CD8-positive, alpha-beta memory T cell (primary cell): ENCODE measurements at regions not wholly inside any gene's neighbourhood (a gene's known extent, or its start where the extent isn't known, plus 50 kb on each side); places are given as distances from the start of the nearest gene placed in this dataset.

Source experiments
- CTCF ChIA-PET: fragments of 350-600 bp; sonication (Branson Sonifier 250); formaldehyde crosslinking; loops from one replicate; lab custom pipeline; 2021; ENCODE audit warnings: antibody characterized with exemption; lab: Charles Lee
- POLR2A ChIA-PET: fragments of 350-600 bp; sonication (Branson Sonifier 250); formaldehyde crosslinking; loops from one replicate; lab custom pipeline; 2021; ENCODE audit warnings: antibody characterized with exemption; lab: Charles Lee
- DNase-seq, 5 donors: peaks; one replicate each; pipeline versions ENCODE4 v3.0.0 to v3.0.0-alpha.2; 2020 to 2022; ENCODE audit warnings: mixed read lengths in 1 of 5
- H3K27ac ChIP-seq: one replicate; pipeline ENCODE4 v1.7.0; 2013; ENCODE audit warnings: low read depth, mild to moderate bottlenecking, low read length, moderate library complexity
- H3K27me3 ChIP-seq: 2 replicates; pipeline ENCODE4 v1.7.0; 2013; ENCODE audit warnings: low read length, mild to moderate bottlenecking; ENCODE audit not compliant: insufficient read depth, poor library complexity, severe bottlenecking
- H3K36me3 ChIP-seq: 2 replicates; pipeline ENCODE4 v1.7.0; 2013; ENCODE audit warnings: mild to moderate bottlenecking, low read length, moderate library complexity; ENCODE audit not compliant: insufficient read depth
- H3K4me1 ChIP-seq: 2 replicates; pipeline ENCODE4 v1.7.0; 2013; ENCODE audit warnings: mild to moderate bottlenecking, low read length, moderate library complexity; ENCODE audit not compliant: insufficient read depth
- H3K4me3 ChIP-seq: 2 replicates; pipeline ENCODE4 v1.7.0; 2013; ENCODE audit warnings: mild to moderate bottlenecking, low read length
- H3K9me3 ChIP-seq: 2 replicates; pipeline ENCODE4 v1.7.0; 2013; ENCODE audit warnings: mild to moderate bottlenecking, low read length
- H3K27ac Mint-ChIP-seq, 8 donors: one replicate each; pipeline ENCODE4 v1.8.0; 2020 to 2021; ENCODE audit warnings: mixed read lengths in 8 of 8, mild to moderate bottlenecking in 6 of 8, inconsistent platforms in 3 of 8, moderate library complexity in 3 of 8
- H3K27me3 Mint-ChIP-seq, 2 donors: one replicate each; pipeline ENCODE4 v1.8.0; 2020 to 2021; ENCODE audit warnings: mixed read lengths in 2 of 2, mild to moderate bottlenecking in 1 of 2, moderate library complexity in 1 of 2
- H3K36me3 Mint-ChIP-seq, 3 donors: one replicate each; pipeline ENCODE4 v1.8.0; 2020 to 2021; ENCODE audit warnings: mixed read lengths in 3 of 3, inconsistent platforms in 1 of 3, mild to moderate bottlenecking in 1 of 3
- H3K4me1 Mint-ChIP-seq, 3 donors: one replicate each; pipeline ENCODE4 v1.8.0; 2020 to 2021; ENCODE audit warnings: mixed read lengths in 3 of 3, inconsistent platforms in 1 of 3, mild to moderate bottlenecking in 1 of 3
- H3K4me3 Mint-ChIP-seq, 7 donors: one replicate each; pipeline ENCODE4 v1.8.0; 2020 to 2021; ENCODE audit warnings: mixed read lengths in 7 of 7, mild to moderate bottlenecking in 6 of 7, moderate library complexity in 4 of 7, inconsistent platforms in 2 of 7
- H3K9me3 Mint-ChIP-seq, 5 donors: one replicate each; pipeline ENCODE4 v1.8.0; 2020 to 2022; ENCODE audit warnings: mixed read lengths in 5 of 5, mild to moderate bottlenecking in 3 of 5, moderate library complexity in 2 of 5, inconsistent platforms in 1 of 5

DNA sequence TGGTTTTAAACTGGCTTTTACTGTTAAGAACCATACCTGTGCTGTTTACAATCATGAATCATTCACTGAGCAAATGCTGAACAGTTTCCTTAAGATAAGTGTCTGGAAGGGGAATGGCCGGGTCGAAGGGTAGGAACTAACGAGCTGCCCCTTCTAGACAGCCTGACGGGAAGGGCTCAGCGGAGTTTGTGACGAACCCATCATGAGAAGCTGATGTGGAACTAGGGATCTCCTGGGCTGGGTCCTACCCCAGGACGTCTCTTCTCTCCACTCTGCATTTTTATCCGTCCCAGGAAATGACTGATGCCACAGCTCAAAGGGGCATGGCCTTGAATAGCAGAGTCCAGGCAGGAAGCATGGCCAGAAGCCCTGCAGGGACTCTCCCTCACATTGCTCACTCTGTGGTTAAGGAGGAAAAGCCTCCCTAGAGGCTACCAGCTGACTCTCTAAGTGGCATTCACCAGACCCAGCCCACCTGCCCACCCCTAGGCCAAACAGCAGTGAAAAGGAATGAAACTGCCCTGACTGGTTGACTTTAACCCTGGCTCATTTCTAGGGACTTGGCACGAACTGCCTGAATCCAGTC is 112.0 kb downstream of the PFKFB3 start:
- no peak for DNase-seq
- Mint-ChIP-seq H3K4me3 (no peak overlapping the region), H3K27me3 (no peaks in the 10 kb centered on the region), H3K4me1 (no peaks in the 10 kb centered on the region), H3K36me3 (peaks cover 0 to 10% (median 4%) of the 10 kb centered on the region in 3 donors), H3K27ac (no peak overlapping the region), H3K9me3 (no peaks in the 10 kb centered on the region)
- Histone ChIP-seq H3K9me3 (no peaks in the 10 kb centered on the region), H3K36me3 (no peaks in the 10 kb centered on the region), H3K27me3 (no peaks in the 10 kb centered on the region), H3K4me3 (no peak overlapping the region), H3K27ac (no peak overlapping the region), H3K4me1 (no peaks in the 10 kb centered on the region)
- ChIA-PET CTCF (interaction anchor here (1.5 kb wide), 1 partner anchor 18 kb away, joined by 4 read pairs; no protein-coding TSS in a partner anchor), POLR2A (no interaction called here)

DNA sequence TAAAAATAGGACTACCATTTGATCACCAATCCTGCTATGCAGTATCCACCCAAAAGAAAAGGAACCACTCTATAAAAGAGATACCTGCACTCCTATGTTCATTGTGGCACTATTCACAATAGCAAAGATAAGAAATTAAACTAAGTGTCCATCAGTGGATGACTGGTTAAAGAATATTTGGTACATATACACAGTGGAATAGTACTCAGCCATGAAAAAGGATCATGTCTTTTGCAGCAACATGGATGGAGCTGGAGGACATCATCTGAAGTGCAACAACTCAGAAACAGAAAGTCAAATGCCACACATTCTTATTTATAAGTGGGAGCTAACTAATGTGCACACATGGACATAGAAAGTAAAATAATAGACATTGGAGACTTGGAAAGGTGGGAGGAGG is 116.4 kb downstream of the PFKFB3 start:
- H3K4me3 ChIP-seq, result no peak overlapping the region
- no peak overlapping the region for H3K4me3 Mint-ChIP-seq
- no peaks in the 10 kb centered on the region for H3K4me1 Mint-ChIP-seq
- DNase-seq, result no peak
- no peaks in the 10 kb centered on the region for H3K36me3 ChIP-seq
- H3K36me3 Mint-ChIP-seq, result peaks cover 0 to 10% (median 2%) of the 10 kb centered on the region in 3 donors
- H3K9me3 Mint-ChIP-seq, result no peaks in the 10 kb centered on the region
- H3K9me3 ChIP-seq, result no peaks in the 10 kb centered on the region
- H3K27me3 ChIP-seq, result no peaks in the 10 kb centered on the region
- no peak overlapping the region for H3K27ac ChIP-seq
- H3K4me1 ChIP-seq, result no peaks in the 10 kb centered on the region
- CTCF ChIA-PET, result interaction anchor here (1.1 to 1.6 kb wide), 2 partner anchors 87 to 117 kb away, joined by 3 to 7 read pairs; partner anchors contain the start of gene PFKFB3
- no peaks in the 10 kb centered on the region for H3K27me3 Mint-ChIP-seq
- POLR2A ChIA-PET, result no interaction called here
- no peak overlapping the region for H3K27ac Mint-ChIP-seq

GRCh38 chr10:6320320-6321010 is 117.7 kb downstream of the PFKFB3 start:
- H3K27ac ChIP-seq, result no peak overlapping the region
- ChIA-PET CTCF (interaction anchor here (0.9 to 1.6 kb wide), 2 partner anchors 9 to 118 kb away, joined by 3 to 7 read pairs; partner anchors contain the start of gene PFKFB3), POLR2A (no interaction called here)
- Mint-ChIP-seq H3K36me3 (peaks cover 0 to 10% (median 2%) of the 10 kb centered on the region in 3 donors), H3K9me3 (no peaks in the 10 kb centered on the region), H3K27me3 (no peaks in the 10 kb centered on the region), H3K4me3 (no peak overlapping the region), H3K27ac (peak overlapping the region in 1 of 8 donors; percentile 20), H3K4me1 (no peaks in the 10 kb centered on the region)
- no peak overlapping the region for H3K4me3 ChIP-seq
- H3K36me3 ChIP-seq, result no peaks in the 10 kb centered on the region
- H3K27me3 ChIP-seq, result no peaks in the 10 kb centered on the region
- no peaks in the 10 kb centered on the region for H3K4me1 ChIP-seq
- H3K9me3 ChIP-seq, result no peaks in the 10 kb centered on the region
- DNase-seq, result no peak

- H3K27ac Mint-ChIP-seq, result no peak overlapping the region
- Histone ChIP-seq H3K27ac (no peak overlapping the region), H3K36me3 (no peaks in the 10 kb centered on the region), H3K9me3 (no peaks in the 10 kb centered on the region), H3K27me3 (no peaks in the 10 kb centered on the region), H3K4me1 (no peaks in the 10 kb centered on the region), H3K4me3 (no peak overlapping the region)
- ChIA-PET POLR2A (no interaction called here), CTCF (no interaction called here)
- no peak for DNase-seq
- H3K36me3 Mint-ChIP-seq, result peaks cover 0 to 9% (median 4%) of the 10 kb centered on the region in 3 donors
- no peaks in the 10 kb centered on the region for H3K9me3 Mint-ChIP-seq
- no peak overlapping the region for H3K4me3 Mint-ChIP-seq
- H3K27me3 Mint-ChIP-seq, result no peaks in the 10 kb centered on the region
- H3K4me1 Mint-ChIP-seq, result no peaks in the 10 kb centered on the region
Measured at GRCh38 chr10:6321880-6322279, 119.1 kb downstream of the PFKFB3 start.

DNA sequence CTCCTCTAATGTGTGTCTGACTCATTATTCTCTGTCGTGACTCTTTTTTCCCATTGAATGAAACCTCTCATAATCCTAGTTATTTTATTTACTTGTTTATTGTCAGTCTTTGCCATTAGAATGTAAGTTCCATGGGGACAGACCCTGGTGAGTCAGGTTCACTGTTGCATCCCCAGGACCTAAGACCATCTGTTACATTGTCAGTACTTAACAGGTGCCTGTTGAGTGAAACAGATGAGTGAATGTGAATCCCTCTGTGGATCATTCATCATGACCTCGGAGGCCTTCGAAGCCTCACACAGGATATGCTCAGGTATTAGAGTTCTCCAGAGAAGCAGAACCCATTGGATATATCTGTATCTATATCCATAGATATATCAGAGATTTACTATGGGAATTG is 120.1 kb downstream of the PFKFB3 start:
- H3K36me3 ChIP-seq, result no peaks in the 10 kb centered on the region
- Mint-ChIP-seq H3K4me3 (no peak overlapping the region), H3K9me3 (no peaks in the 10 kb centered on the region), H3K4me1 (no peaks in the 10 kb centered on the region), H3K27me3 (no peaks in the 10 kb centered on the region), H3K36me3 (peaks cover 0 to 8% (median 0%) of the 10 kb centered on the region in 3 donors), H3K27ac (peak overlapping the region in 1 of 8 donors; percentile 14)
- CTCF ChIA-PET, result no interaction called here
- DNase-seq, result no peak
- H3K27me3 ChIP-seq, result no peaks in the 10 kb centered on the region
- no peak overlapping the region for H3K27ac ChIP-seq
- no peaks in the 10 kb centered on the region for H3K4me1 ChIP-seq
- H3K9me3 ChIP-seq, result no peaks in the 10 kb centered on the region
- H3K4me3 ChIP-seq, result no peak overlapping the region
- POLR2A ChIA-PET, result no interaction called here

DNA sequence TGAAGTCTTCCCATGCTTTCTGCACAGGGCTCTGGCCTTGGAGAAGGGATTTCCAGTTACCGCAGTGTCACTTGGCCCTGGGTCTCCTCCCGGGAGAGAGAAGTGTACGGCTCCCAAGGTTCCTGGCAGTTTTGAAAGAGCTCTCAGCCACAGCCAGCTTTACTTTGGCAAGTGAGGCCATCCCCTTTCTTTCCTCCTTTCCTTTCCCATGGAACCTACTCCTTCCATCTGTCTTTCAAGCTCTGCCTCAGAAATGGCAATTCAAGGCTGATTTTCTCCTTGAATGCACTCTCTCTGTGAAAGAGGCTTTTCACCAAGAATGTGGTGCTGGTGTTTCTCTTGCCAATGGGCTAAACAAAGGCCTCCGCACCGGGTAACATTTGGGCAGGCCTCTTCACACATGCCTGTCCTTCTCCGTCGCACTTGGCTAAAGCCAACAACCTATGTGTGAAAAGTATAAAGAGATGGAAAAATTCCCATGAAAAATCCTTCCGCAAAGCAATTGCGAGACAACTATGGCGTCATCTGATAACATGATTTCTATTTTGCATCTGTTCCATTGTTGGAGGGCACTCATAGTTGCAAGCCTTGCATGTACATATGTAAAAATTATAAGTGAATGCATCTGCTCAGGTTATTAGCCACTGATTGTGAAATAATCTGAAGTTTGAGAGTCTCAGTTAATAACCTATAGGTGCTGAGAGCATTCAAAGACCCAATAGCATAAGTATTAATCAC is 125.4 kb downstream of the PFKFB3 start:
- no peak overlapping the region for H3K27ac Mint-ChIP-seq
- H3K4me1 Mint-ChIP-seq, result no peaks in the 10 kb centered on the region
- H3K4me1 ChIP-seq, result no peaks in the 10 kb centered on the region
- no peaks in the 10 kb centered on the region for H3K9me3 ChIP-seq
- DNase-seq, result no peak
- no peaks in the 10 kb centered on the region for H3K27me3 Mint-ChIP-seq
- H3K4me3 Mint-ChIP-seq, result no peak overlapping the region
- no peaks in the 10 kb centered on the region for H3K9me3 Mint-ChIP-seq
- peaks cover 0 to 8% (median 0%) of the 10 kb centered on the region in 3 donors for H3K36me3 Mint-ChIP-seq
- H3K4me3 ChIP-seq, result no peak overlapping the region
- ChIA-PET POLR2A (no interaction called here), CTCF (interaction anchor here (1.1 to 2.8 kb wide), 2 partner anchors 20 to 74 kb away, joined by 4 to 8 read pairs; no protein-coding TSS in a partner anchor)
- no peak overlapping the region for H3K27ac ChIP-seq
- H3K27me3 ChIP-seq, result no peaks in the 10 kb centered on the region
- no peaks in the 10 kb centered on the region for H3K36me3 ChIP-seq

GRCh38 chr10:6328699-6329423 is 126.1 kb downstream of the PFKFB3 start:
- peaks cover 0 to 5% of the 10 kb centered on the region in 2 donors for H3K27me3 Mint-ChIP-seq
- POLR2A ChIA-PET, result no interaction called here
- H3K9me3 Mint-ChIP-seq, result peaks cover 0 to 7% (median 4%) of the 10 kb centered on the region in 5 donors
- no peak overlapping the region for H3K4me3 Mint-ChIP-seq
- CTCF ChIA-PET, result interaction anchor here (0.8 to 2.8 kb wide), 3 partner anchors 9 to 73 kb away, joined by 3 to 8 read pairs (median 4); no protein-coding TSS in a partner anchor
- Histone ChIP-seq H3K27me3 (no peaks in the 10 kb centered on the region), H3K4me1 (no peaks in the 10 kb centered on the region), H3K36me3 (no peaks in the 10 kb centered on the region), H3K4me3 (no peak overlapping the region), H3K27ac (no peak overlapping the region), H3K9me3 (no peaks in the 10 kb centered on the region)
- no peaks in the 10 kb centered on the region for H3K4me1 Mint-ChIP-seq
- DNase-seq, result no peak
- H3K27ac Mint-ChIP-seq, result peak overlapping the region in 1 of 8 donors; percentile 14
- H3K36me3 Mint-ChIP-seq, result peaks cover 0 to 8% (median 6%) of the 10 kb centered on the region in 3 donors
